Adipocyte (in vitro differentiated cells): ENCODE measurements at regions not wholly inside any gene's neighbourhood (a gene's known extent, or its start where the extent isn't known, plus 50 kb on each side); places are given as distances from the start of the nearest gene placed in this dataset.

Experiments used
- DNase-seq: peaks from one replicate; pipeline ENCODE4 v3.0.0-alpha.2; 2015; ENCODE audit warnings: low read depth
- H3K27me3 ChIP-seq: replicated peaks from 2 replicates; pipeline ENCODE4 v1.7.0; 2013; ENCODE audit warnings: mild to moderate bottlenecking, low read length, moderate library complexity; ENCODE audit not compliant: control insufficient read depth, insufficient read depth
- H3K36me3 ChIP-seq: 2 replicates; pipeline ENCODE4 v1.7.0; 2013; ENCODE audit warnings: low read length, mild to moderate bottlenecking, moderate library complexity; ENCODE audit not compliant: control insufficient read depth, insufficient read depth, severe bottlenecking
- H3K4me1 ChIP-seq: 2 replicates; pipeline ENCODE4 v1.7.0; 2013; ENCODE audit warnings: mild to moderate bottlenecking, low read length, moderate library complexity; ENCODE audit not compliant: control insufficient read depth, insufficient read depth
- H3K4me3 ChIP-seq: 2 replicates; pipeline ENCODE4 v1.7.0; 2013; ENCODE audit warnings: mild to moderate bottlenecking, low read length, moderate library complexity
- H3K9ac ChIP-seq: 2 replicates; pipeline ENCODE4 v1.7.0; 2013; ENCODE audit warnings: mild to moderate bottlenecking, low read length, moderate library complexity
- H3K9me3 ChIP-seq: 2 replicates; pipeline ENCODE4 v1.7.0; 2013; ENCODE audit warnings: mild to moderate bottlenecking, low read length, moderate library complexity; ENCODE audit not compliant: control insufficient read depth

GRCh38 chr15:96585484-96586386 lies 255.2 kb downstream of the NR2F2 start:
- Histone ChIP-seq H3K9ac (no peak overlapping the region), H3K27me3 (peaks cover 5% of the 10 kb centered on the region), H3K36me3 (no peaks in the 10 kb centered on the region), H3K4me1 (no peaks in the 10 kb centered on the region), H3K4me3 (no peak overlapping the region), H3K9me3 (no peaks in the 10 kb centered on the region)
- DNase-seq, result peak; percentile 65

GRCh38 chr15:96586901-96587300 lies 256.4 kb downstream of the NR2F2 start:
- Histone ChIP-seq H3K9me3 (no peaks in the 10 kb centered on the region), H3K4me3 (no peak overlapping the region), H3K4me1 (no peaks in the 10 kb centered on the region), H3K9ac (no peak overlapping the region), H3K27me3 (peaks cover 15% of the 10 kb centered on the region), H3K36me3 (no peaks in the 10 kb centered on the region)
- no peak for DNase-seq

- no peak overlapping the region for H3K4me3 ChIP-seq
- DNase-seq, result no peak
- peaks cover 21% of the 10 kb centered on the region for H3K27me3 ChIP-seq
- no peak overlapping the region for H3K9ac ChIP-seq
- H3K36me3 ChIP-seq, result no peaks in the 10 kb centered on the region
- no peaks in the 10 kb centered on the region for H3K4me1 ChIP-seq
- H3K9me3 ChIP-seq, result no peaks in the 10 kb centered on the region
These were observed 259.4 kb downstream of the NR2F2 start for GRCh38 chr15:96589864-96590263.

- Histone ChIP-seq H3K27me3 (peaks cover 21% of the 10 kb centered on the region), H3K9ac (no peak overlapping the region), H3K4me1 (peaks cover 10% of the 10 kb centered on the region), H3K36me3 (no peaks in the 10 kb centered on the region), H3K4me3 (no peak overlapping the region), H3K9me3 (no peaks in the 10 kb centered on the region)
- no peak for DNase-seq
These were observed 263.2 kb downstream of the NR2F2 start for GRCh38 chr15:96593735-96594134.

- Histone ChIP-seq H3K36me3 (no peaks in the 10 kb centered on the region), H3K9ac (no peak overlapping the region), H3K4me3 (no peak overlapping the region), H3K9me3 (no peaks in the 10 kb centered on the region), H3K27me3 (peaks cover 14% of the 10 kb centered on the region), H3K4me1 (peaks cover 10% of the 10 kb centered on the region)
- no peak for DNase-seq
These were observed 265.5 kb downstream of the NR2F2 start for GRCh38 chr15:96595951-96596350.

- Histone ChIP-seq H3K9me3 (no peaks in the 10 kb centered on the region), H3K4me3 (no peak overlapping the region), H3K27me3 (peaks cover 6% of the 10 kb centered on the region), H3K4me1 (peaks cover 10% of the 10 kb centered on the region), H3K9ac (no peak overlapping the region), H3K36me3 (no peaks in the 10 kb centered on the region)
- DNase-seq, result no peak
These were observed 268.0 kb downstream of the NR2F2 start for GRCh38 chr15:96598514-96598913.

GRCh38 chr15:96599268-96599667 lies 268.8 kb downstream of the NR2F2 start:
- H3K4me3 ChIP-seq, result no peak overlapping the region
- H3K36me3 ChIP-seq, result no peaks in the 10 kb centered on the region
- peaks cover 10% of the 10 kb centered on the region for H3K4me1 ChIP-seq
- no peak for DNase-seq
- H3K27me3 ChIP-seq, result peaks cover 2% of the 10 kb centered on the region
- no peaks in the 10 kb centered on the region for H3K9me3 ChIP-seq
- no peak overlapping the region for H3K9ac ChIP-seq

GRCh38 chr15:96600350-96600749 lies 269.9 kb downstream of the NR2F2 start:
- no peak for DNase-seq
- Histone ChIP-seq H3K4me3 (no peak overlapping the region), H3K36me3 (no peaks in the 10 kb centered on the region), H3K4me1 (peaks cover 10% of the 10 kb centered on the region), H3K9ac (no peak overlapping the region), H3K9me3 (no peaks in the 10 kb centered on the region), H3K27me3 (no peaks in the 10 kb centered on the region)

- Histone ChIP-seq H3K9ac (no peak overlapping the region), H3K4me3 (no peak overlapping the region), H3K4me1 (no peaks in the 10 kb centered on the region), H3K36me3 (no peaks in the 10 kb centered on the region), H3K27me3 (no peaks in the 10 kb centered on the region), H3K9me3 (no peaks in the 10 kb centered on the region)
- DNase-seq, result no peak
These were observed 276.1 kb downstream of the NR2F2 start for GRCh38 chr15:96606617-96607016.

GRCh38 chr15:96610757-96611156 lies 280.3 kb downstream of the NR2F2 start:
- Histone ChIP-seq H3K9me3 (peaks cover 15% of the 10 kb centered on the region), H3K4me1 (no peaks in the 10 kb centered on the region), H3K36me3 (no peaks in the 10 kb centered on the region), H3K4me3 (no peak overlapping the region), H3K27me3 (no peaks in the 10 kb centered on the region), H3K9ac (no peak overlapping the region)
- no peak for DNase-seq

GRCh38 chr15:96612917-96613316 lies 282.4 kb downstream of the NR2F2 start:
- Histone ChIP-seq H3K4me1 (no peaks in the 10 kb centered on the region), H3K4me3 (no peak overlapping the region), H3K27me3 (no peaks in the 10 kb centered on the region), H3K36me3 (no peaks in the 10 kb centered on the region), H3K9me3 (peaks cover 17% of the 10 kb centered on the region), H3K9ac (no peak overlapping the region)
- no peak for DNase-seq

- Histone ChIP-seq H3K27me3 (peaks cover 3% of the 10 kb centered on the region), H3K4me3 (no peak overlapping the region), H3K4me1 (no peaks in the 10 kb centered on the region), H3K9ac (no peak overlapping the region), H3K36me3 (no peaks in the 10 kb centered on the region), H3K9me3 (peaks cover 7% of the 10 kb centered on the region)
- DNase-seq, result no peak
These were observed 288.7 kb downstream of the NR2F2 start for GRCh38 chr15:96619174-96619573.
